SK-N-SH (cell line): ENCODE measurements at regions not wholly inside any gene's neighbourhood (a gene's known extent, or its start where the extent isn't known, plus 50 kb on each side); places are given as distances from the start of the nearest gene placed in this dataset.

ENCODE experiments used
- EP300 ChIP-seq, 2 experiments: IDR thresholded peaks; 2 replicates each; pipeline versions ENCODE4 v1.4.0 to v1.6.1; 2012; ENCODE audit warnings: borderline replicate concordance in 1 of 2, low read depth in 1 of 2, low read length in 1 of 2
- FOXJ3 ChIP-seq: sonication (generic); formaldehyde crosslinking; IDR thresholded peaks from 2 replicates; pipeline ENCODE4 v1.5.1; 2020; ENCODE audit warnings: mild to moderate bottlenecking, missing genetic modification reagents
- FOXM1 ChIP-seq: IDR thresholded peaks from 2 replicates; pipeline ENCODE4 v1.4.0; 2012; ENCODE audit warnings: low read depth, mild to moderate bottlenecking
- GATA2 ChIP-seq: sonication (generic); formaldehyde crosslinking; IDR thresholded peaks from 2 replicates; pipeline ENCODE4 v1.5.0; 2020; ENCODE audit warnings: mild to moderate bottlenecking, missing genetic modification reagents
- MXI1 ChIP-seq: IDR thresholded peaks from 2 replicates; pipeline ENCODE4 v1.6.1; 2012; ENCODE audit warnings: mild to moderate bottlenecking, low read depth, low read length, improper control_type of control experiment
- TF ChIP-seq, protein P1 (sequence below): fragments of 200-600 bp; sonication (generic); IDR thresholded peaks from 2 replicates; pipeline ENCODE4 v1.6.1; 2017; ENCODE audit warnings: antibody characterized with exemption, mild to moderate bottlenecking, moderate library complexity

DNA sequence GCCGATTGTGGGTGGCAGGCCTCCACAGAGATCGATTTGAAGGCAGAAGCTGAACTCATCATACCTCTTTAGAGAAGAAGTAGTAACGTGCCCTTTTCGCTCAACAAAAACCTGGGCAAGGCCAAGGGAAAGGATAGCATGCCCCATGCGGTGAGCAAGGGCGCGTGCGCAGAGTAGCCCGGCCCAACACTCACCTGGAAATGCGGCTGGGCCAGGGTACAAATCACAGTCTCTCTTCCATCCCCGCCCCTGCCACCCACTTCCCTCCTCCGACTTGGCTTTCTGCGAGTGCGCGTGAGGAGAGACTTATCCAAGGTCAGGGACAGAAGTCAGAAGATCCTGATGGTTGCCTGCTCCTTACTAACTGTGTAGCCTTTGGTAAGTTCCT is 160.7 kb upstream of the C1orf21 start:
- TF ChIP-seq, protein P1, sequence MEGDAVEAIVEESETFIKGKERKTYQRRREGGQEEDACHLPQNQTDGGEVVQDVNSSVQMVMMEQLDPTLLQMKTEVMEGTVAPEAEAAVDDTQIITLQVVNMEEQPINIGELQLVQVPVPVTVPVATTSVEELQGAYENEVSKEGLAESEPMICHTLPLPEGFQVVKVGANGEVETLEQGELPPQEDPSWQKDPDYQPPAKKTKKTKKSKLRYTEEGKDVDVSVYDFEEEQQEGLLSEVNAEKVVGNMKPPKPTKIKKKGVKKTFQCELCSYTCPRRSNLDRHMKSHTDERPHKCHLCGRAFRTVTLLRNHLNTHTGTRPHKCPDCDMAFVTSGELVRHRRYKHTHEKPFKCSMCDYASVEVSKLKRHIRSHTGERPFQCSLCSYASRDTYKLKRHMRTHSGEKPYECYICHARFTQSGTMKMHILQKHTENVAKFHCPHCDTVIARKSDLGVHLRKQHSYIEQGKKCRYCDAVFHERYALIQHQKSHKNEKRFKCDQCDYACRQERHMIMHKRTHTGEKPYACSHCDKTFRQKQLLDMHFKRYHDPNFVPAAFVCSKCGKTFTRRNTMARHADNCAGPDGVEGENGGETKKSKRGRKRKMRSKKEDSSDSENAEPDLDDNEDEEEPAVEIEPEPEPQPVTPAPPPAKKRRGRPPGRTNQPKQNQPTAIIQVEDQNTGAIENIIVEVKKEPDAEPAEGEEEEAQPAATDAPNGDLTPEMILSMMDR, result no peak
- TF ChIP-seq MXI1 (no peak), GATA2 (CRISPR knock-in tag) (no peak), EP300 (IDR thresholded peaks at IDR 0.05; ENCODE audit: borderline replicate concordance in 1 of 2, low read depth in 1 of 2, low read length in 1 of 2) (no peak), FOXM1 (no peak), FOXJ3 (CRISPR knock-in tag) (no peak)
